Activated CD4-positive, alpha-beta T cell treated with anti-CD3 and anti-CD28 coated beads, Interleukin-2, amount 50 U/mL, for 16 hours (primary cell): ENCODE measurements at regions not wholly inside any gene's neighbourhood (a gene's known extent, or its start where the extent isn't known, plus 50 kb on each side); places are given as distances from the start of the nearest gene placed in this dataset.
"Not testable (repeated sequence)": the region's sequence is repeated elsewhere in the genome, so short reads cannot be mapped to it uniquely, and the experiment has no call there.

Experiments
- DNase-seq: peaks from one replicate; pipeline ENCODE4 v3.0.0-alpha.2; 2020

DNA sequence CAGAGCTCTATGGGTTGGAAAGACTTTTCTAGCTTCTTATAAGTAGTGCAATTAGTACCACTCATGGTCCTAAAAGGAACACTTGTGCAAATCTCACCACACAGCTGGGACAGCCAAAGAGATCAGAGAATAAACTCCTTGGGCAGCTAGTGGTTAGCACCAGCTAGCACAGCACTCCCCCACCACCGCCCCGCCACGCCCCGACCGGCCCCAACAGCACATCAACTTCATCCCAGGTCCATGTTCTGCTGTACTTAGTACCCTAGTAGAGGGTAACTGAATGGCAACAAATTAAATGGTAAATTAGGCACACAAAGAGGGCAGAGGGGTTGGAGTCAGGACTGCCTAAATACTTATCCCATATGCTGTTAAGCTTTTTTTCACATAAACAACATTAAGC is 118.3 kb upstream of the NPAP1 start:
- DNase-seq, result not testable (repeated sequence)

DNA sequence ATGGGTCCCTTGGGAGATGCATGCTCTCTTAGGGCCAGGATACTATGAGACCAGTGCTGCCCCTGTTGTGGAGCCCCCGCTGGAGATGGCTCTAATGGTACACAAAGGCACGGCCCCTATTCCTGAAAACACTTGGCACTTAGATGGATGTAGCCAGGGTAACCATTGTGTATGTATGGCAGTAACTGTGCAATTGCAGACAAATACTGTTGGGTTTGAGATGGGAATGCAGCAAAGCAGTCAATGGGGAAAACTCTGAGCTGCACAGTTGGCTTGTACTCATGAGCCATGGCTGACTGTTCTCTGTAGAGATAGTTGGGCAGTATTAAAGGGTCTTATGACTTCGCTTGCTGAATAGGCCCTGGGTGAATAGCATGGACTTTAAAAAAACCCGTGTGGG is 67.9 kb upstream of the NPAP1 start:
- no peak for DNase-seq

DNA sequence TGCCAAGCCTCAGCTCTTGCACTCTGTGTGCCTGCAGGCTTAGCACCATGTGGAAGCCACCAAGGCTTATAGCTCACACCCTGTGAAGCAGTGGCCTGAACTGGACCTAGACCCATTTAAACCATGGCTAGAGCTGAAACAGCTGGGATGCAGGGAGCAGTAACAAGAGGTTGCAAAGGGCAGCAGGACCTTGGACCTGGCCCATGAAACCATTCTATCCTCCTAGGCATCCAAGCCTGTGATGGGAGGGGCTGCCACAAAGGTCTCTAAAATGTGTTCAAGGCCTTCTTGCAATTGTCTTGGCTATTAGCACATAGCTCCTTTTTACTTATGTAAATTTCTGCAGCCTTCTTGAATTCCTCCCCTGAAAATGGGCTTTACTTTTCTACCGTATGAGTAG is 57.9 kb upstream of the NPAP1 start:
- no peak for DNase-seq

DNA sequence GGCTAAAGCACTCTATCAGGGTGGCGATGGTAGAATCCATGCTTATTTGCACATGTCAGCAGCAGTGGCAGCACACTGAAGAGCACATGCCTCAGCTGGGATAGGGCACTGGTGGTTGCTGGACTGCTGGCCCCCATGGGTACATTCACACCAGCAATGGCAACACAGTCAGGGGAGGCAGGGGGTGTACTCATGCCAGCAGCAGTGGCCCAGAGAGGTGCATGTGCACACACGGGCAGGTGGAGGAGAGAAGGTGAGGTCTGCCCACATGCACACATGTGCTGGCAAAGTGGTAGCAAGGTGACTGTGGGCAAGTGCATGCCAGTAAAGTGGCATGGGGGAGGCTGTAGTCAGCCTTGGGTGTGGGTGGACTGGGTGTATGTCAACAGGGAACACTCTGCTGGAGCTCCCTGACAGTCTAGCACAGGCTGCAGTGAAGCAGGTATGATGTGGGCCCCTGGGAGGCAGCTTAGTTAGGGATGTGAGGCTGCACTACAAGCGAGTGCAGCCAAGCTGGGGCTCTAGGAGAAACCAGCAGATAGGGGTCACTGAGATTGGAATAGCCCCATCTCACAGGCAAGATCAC is 53.9 kb upstream of the NPAP1 start:
- DNase-seq, result no peak
